ENCODE measurements at regions not wholly inside any gene's neighbourhood (a gene's known extent, or its start where the extent isn't known, plus 50 kb on each side); places are given as distances from the start of the nearest gene placed in this dataset.

GRCh38 chr13:80447747-80448146 lies 106.8 kb upstream of the SPRY2 start:
- H3K27me3 Mint-ChIP-seq = no peaks in the 10 kb centered on the region
- H3K36me3 Mint-ChIP-seq (ENCODE audit: low read depth) = no peaks in the 10 kb centered on the region
- no peak overlapping the region for H3K4me3 Mint-ChIP-seq
- H3K27ac Mint-ChIP-seq = no peak overlapping the region
- no peaks in the 10 kb centered on the region for H3K9me3 Mint-ChIP-seq
- H3K4me1 Mint-ChIP-seq (ENCODE audit: low read depth) = peaks cover 22% of the 10 kb centered on the region

- Mint-ChIP-seq H3K9me3 (no peaks in the 10 kb centered on the region), H3K4me1 (ENCODE audit: low read depth) (peaks cover 30% of the 10 kb centered on the region), H3K27me3 (no peaks in the 10 kb centered on the region), H3K4me3 (no peak overlapping the region), H3K36me3 (ENCODE audit: low read depth) (no peaks in the 10 kb centered on the region), H3K27ac (no peak overlapping the region)
Observed at GRCh38 chr13:80444240-80445015, 103.5 kb upstream of the SPRY2 start.

GRCh38 chr13:80442609-80443008 lies 101.7 kb upstream of the SPRY2 start:
- Mint-ChIP-seq H3K27me3 (no peaks in the 10 kb centered on the region), H3K36me3 (ENCODE audit: low read depth) (no peaks in the 10 kb centered on the region), H3K4me3 (no peak overlapping the region), H3K27ac (no peak overlapping the region), H3K9me3 (no peaks in the 10 kb centered on the region), H3K4me1 (ENCODE audit: low read depth) (peaks cover 27% of the 10 kb centered on the region)

GRCh38 chr13:80441968-80442367 lies 101.0 kb upstream of the SPRY2 start:
- H3K27ac Mint-ChIP-seq = no peak overlapping the region
- H3K4me3 Mint-ChIP-seq = no peak overlapping the region
- no peaks in the 10 kb centered on the region for H3K36me3 Mint-ChIP-seq (ENCODE audit: low read depth)
- H3K9me3 Mint-ChIP-seq = no peaks in the 10 kb centered on the region
- H3K4me1 Mint-ChIP-seq (ENCODE audit: low read depth) = peaks cover 27% of the 10 kb centered on the region
- no peaks in the 10 kb centered on the region for H3K27me3 Mint-ChIP-seq

- H3K27ac Mint-ChIP-seq = no peak overlapping the region
- H3K4me3 Mint-ChIP-seq = no peak overlapping the region
- no peaks in the 10 kb centered on the region for H3K9me3 Mint-ChIP-seq
- H3K4me1 Mint-ChIP-seq (ENCODE audit: low read depth) = peaks cover 14% of the 10 kb centered on the region
- no peaks in the 10 kb centered on the region for H3K36me3 Mint-ChIP-seq (ENCODE audit: low read depth)
- H3K27me3 Mint-ChIP-seq = no peaks in the 10 kb centered on the region
Observed at GRCh38 chr13:80438521-80438920, 97.6 kb upstream of the SPRY2 start.

GRCh38 chr13:80437231-80437630 lies 96.3 kb upstream of the SPRY2 start:
- Mint-ChIP-seq H3K27ac (no peak overlapping the region), H3K9me3 (no peaks in the 10 kb centered on the region), H3K4me1 (ENCODE audit: low read depth) (peaks cover 6% of the 10 kb centered on the region), H3K27me3 (no peaks in the 10 kb centered on the region), H3K36me3 (ENCODE audit: low read depth) (no peaks in the 10 kb centered on the region), H3K4me3 (no peak overlapping the region)

GRCh38 chr13:80436571-80437169 lies 95.7 kb upstream of the SPRY2 start:
- Mint-ChIP-seq H3K9me3 (no peaks in the 10 kb centered on the region), H3K36me3 (ENCODE audit: low read depth) (no peaks in the 10 kb centered on the region), H3K27ac (no peak overlapping the region), H3K27me3 (no peaks in the 10 kb centered on the region), H3K4me3 (no peak overlapping the region), H3K4me1 (ENCODE audit: low read depth) (peaks cover under 1% of the 10 kb centered on the region)

GRCh38 chr13:80430561-80430960 lies 89.6 kb upstream of the SPRY2 start:
- H3K9me3 Mint-ChIP-seq = no peaks in the 10 kb centered on the region
- no peaks in the 10 kb centered on the region for H3K36me3 Mint-ChIP-seq (ENCODE audit: low read depth)
- H3K4me1 Mint-ChIP-seq (ENCODE audit: low read depth) = no peaks in the 10 kb centered on the region
- no peaks in the 10 kb centered on the region for H3K27me3 Mint-ChIP-seq
- H3K4me3 Mint-ChIP-seq = no peak overlapping the region
- H3K27ac Mint-ChIP-seq = no peak overlapping the region

GRCh38 chr13:80428349-80429096 lies 87.6 kb upstream of the SPRY2 start:
- Mint-ChIP-seq H3K4me1 (ENCODE audit: low read depth) (no peaks in the 10 kb centered on the region), H3K4me3 (no peak overlapping the region), H3K27me3 (no peaks in the 10 kb centered on the region), H3K9me3 (peaks cover 7% of the 10 kb centered on the region), H3K36me3 (ENCODE audit: low read depth) (no peaks in the 10 kb centered on the region), H3K27ac (no peak overlapping the region)

- no peak overlapping the region for H3K4me3 Mint-ChIP-seq
- H3K27ac Mint-ChIP-seq = no peak overlapping the region
- H3K4me1 Mint-ChIP-seq (ENCODE audit: low read depth) = no peaks in the 10 kb centered on the region
- peaks cover 4% of the 10 kb centered on the region for H3K9me3 Mint-ChIP-seq
- H3K27me3 Mint-ChIP-seq = peaks cover 3% of the 10 kb centered on the region
- H3K36me3 Mint-ChIP-seq (ENCODE audit: low read depth) = no peaks in the 10 kb centered on the region
Observed at GRCh38 chr13:80419416-80419815, 78.5 kb upstream of the SPRY2 start.

- H3K4me1 Mint-ChIP-seq (ENCODE audit: low read depth) = no peaks in the 10 kb centered on the region
- no peaks in the 10 kb centered on the region for H3K9me3 Mint-ChIP-seq
- H3K27me3 Mint-ChIP-seq = no peaks in the 10 kb centered on the region
- H3K27ac Mint-ChIP-seq = no peak overlapping the region
- no peaks in the 10 kb centered on the region for H3K36me3 Mint-ChIP-seq (ENCODE audit: low read depth)
- no peak overlapping the region for H3K4me3 Mint-ChIP-seq
Observed at GRCh38 chr13:80413611-80414010, 72.7 kb upstream of the SPRY2 start.

GRCh38 chr13:80408270-80408669 lies 67.3 kb upstream of the SPRY2 start:
- peaks cover 4% of the 10 kb centered on the region for H3K36me3 Mint-ChIP-seq (ENCODE audit: low read depth)
- H3K9me3 Mint-ChIP-seq = peaks cover 17% of the 10 kb centered on the region
- peaks cover 3% of the 10 kb centered on the region for H3K4me1 Mint-ChIP-seq (ENCODE audit: low read depth)
- H3K27ac Mint-ChIP-seq = no peak overlapping the region
- H3K4me3 Mint-ChIP-seq = no peak overlapping the region
- H3K27me3 Mint-ChIP-seq = no peaks in the 10 kb centered on the region

GRCh38 chr13:80400865-80401426 lies 60.0 kb upstream of the SPRY2 start:
- peaks cover 4% of the 10 kb centered on the region for H3K36me3 Mint-ChIP-seq (ENCODE audit: low read depth)
- peaks cover 21% of the 10 kb centered on the region for H3K4me1 Mint-ChIP-seq (ENCODE audit: low read depth)
- H3K4me3 Mint-ChIP-seq = peak overlapping the region; percentile 8
- H3K27ac Mint-ChIP-seq = no peak overlapping the region
- no peaks in the 10 kb centered on the region for H3K27me3 Mint-ChIP-seq
- H3K9me3 Mint-ChIP-seq = peaks cover 15% of the 10 kb centered on the region

- peaks cover 4% of the 10 kb centered on the region for H3K36me3 Mint-ChIP-seq (ENCODE audit: low read depth)
- H3K4me1 Mint-ChIP-seq (ENCODE audit: low read depth) = peaks cover 21% of the 10 kb centered on the region
- no peaks in the 10 kb centered on the region for H3K27me3 Mint-ChIP-seq
- no peak overlapping the region for H3K4me3 Mint-ChIP-seq
- peaks cover 12% of the 10 kb centered on the region for H3K9me3 Mint-ChIP-seq
- H3K27ac Mint-ChIP-seq = no peak overlapping the region
Observed at GRCh38 chr13:80400164-80400864, 59.4 kb upstream of the SPRY2 start.
